Uterus (tissue), 2 donors: ENCODE measurements at regions not wholly inside any gene's neighbourhood (a gene's known extent, or its start where the extent isn't known, plus 50 kb on each side); places are given as distances from the start of the nearest gene placed in this dataset.

Experiments
- POLR2A ChIP-seq, 2 donors: fragments of 450-650 bp; IDR thresholded peaks; one replicate each; pipeline ENCODE4 v1.6.1; 2016; ENCODE audit warnings: antibody characterized with exemption in 2 of 2, mild to moderate bottlenecking in 1 of 2, moderate library complexity in 1 of 2
- TF ChIP-seq, protein P1 (sequence below), 4 experiments: fragments of 200-600 bp in 2 of 4; fragments of 450-650 bp in 2 of 4; sonication (generic) in 2 of 4; IDR thresholded peaks; one replicate each; pipeline ENCODE4 v1.5.1; 2016 to 2019; ENCODE audit warnings: antibody characterized with exemption in 4 of 4, mild to moderate bottlenecking in 2 of 4, moderate library complexity in 1 of 4

GRCh38 chr1:5272325-5272724 is 617.9 kb downstream of the AJAP1 start:
- TF ChIP-seq, protein P1, sequence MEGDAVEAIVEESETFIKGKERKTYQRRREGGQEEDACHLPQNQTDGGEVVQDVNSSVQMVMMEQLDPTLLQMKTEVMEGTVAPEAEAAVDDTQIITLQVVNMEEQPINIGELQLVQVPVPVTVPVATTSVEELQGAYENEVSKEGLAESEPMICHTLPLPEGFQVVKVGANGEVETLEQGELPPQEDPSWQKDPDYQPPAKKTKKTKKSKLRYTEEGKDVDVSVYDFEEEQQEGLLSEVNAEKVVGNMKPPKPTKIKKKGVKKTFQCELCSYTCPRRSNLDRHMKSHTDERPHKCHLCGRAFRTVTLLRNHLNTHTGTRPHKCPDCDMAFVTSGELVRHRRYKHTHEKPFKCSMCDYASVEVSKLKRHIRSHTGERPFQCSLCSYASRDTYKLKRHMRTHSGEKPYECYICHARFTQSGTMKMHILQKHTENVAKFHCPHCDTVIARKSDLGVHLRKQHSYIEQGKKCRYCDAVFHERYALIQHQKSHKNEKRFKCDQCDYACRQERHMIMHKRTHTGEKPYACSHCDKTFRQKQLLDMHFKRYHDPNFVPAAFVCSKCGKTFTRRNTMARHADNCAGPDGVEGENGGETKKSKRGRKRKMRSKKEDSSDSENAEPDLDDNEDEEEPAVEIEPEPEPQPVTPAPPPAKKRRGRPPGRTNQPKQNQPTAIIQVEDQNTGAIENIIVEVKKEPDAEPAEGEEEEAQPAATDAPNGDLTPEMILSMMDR (IDR thresholded peaks at IDR 0.05): no peak
- no peak for TF ChIP-seq POLR2A (IDR thresholded peaks at IDR 0.05)
